ENCODE measurements at regions not wholly inside any gene's neighbourhood (a gene's known extent, or its start where the extent isn't known, plus 50 kb on each side); places are given as distances from the start of the nearest gene placed in this dataset.
"Not testable (repeated sequence)": the region's sequence is repeated elsewhere in the genome, so short reads cannot be mapped to it uniquely, and the experiment has no call there.

DNA sequence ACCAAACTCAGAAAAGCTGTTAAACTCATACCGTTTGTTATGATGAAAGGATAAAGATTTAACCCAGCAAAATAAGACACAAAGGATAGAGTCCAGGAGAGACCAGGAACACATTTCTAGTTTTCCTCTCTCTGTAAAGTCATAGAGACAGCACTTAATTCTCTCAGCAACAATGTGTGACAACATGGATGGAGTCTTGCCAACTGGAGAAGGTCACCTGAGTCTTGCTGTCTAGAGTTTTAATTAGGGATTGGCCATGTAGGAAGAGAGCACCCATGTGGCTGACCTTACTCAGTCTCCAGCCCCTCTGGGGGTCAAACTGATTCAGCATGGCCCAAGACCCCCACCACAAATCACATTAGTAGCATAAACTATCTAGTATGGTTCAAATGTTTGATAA lies 151.0 kb upstream of the ATF7IP start:
- no peak for DNase-seq

DNA sequence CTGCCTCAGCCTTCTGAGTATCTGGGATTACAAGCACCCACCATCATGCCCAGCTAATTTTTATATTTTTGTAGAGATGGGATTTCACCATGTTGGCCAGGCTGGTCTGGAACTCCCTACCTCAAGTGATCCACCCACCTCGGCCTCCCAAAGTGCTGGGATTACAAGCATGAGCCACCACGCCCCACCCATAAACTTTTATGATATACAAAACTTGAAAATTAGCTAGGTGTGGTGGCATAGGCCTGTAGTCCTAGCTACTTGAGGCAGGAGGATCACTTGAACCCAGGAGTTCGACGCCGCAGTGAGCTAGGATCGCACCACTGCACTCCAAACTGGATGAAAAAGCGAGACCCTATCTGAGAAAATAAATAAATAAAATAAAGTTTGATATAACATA lies 149.5 kb upstream of the ATF7IP start:
- DNase-seq = not testable (repeated sequence)

DNA sequence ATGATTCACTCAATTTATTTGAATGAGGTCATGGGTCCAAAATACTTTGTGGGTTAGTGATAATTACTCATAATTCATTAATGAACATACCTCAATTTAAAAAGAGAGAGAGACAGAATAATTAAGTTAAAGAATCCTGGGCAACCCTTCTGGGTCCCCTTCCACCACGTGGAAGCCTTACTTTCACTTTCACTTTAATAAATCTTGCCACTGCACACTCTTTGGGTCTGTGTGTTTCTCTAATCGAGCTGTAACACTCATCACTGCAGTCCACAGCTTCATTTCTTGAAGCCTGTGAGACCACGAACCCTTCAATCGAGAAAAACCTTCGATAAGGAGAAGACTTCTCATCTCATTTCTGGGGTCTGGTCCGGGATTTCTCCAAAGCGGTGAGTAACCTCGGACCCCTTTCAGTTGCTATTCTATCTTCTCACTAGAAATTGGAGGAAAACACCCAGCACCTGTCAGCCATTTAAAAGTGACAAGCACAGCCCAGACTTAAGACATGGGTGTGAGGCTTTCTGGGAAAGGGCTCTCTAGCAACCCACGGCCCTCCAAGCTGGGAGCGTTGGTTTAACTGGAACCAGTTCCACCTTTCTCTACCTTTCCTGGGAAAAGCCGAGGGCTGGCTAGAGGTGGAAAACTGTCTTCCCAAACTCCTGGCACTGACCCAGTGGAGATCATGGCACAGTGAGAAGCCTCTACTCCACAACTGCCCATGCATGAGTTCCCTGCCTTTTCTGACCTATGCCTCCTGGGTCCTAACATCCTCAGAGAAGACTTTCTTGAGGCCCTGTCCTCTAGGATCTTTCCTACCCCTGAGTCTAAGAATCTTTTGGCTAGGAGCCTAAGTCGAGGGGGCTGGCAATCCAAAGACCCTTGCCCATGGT lies 148.8 kb upstream of the ATF7IP start:
- no peak for DNase-seq

DNA sequence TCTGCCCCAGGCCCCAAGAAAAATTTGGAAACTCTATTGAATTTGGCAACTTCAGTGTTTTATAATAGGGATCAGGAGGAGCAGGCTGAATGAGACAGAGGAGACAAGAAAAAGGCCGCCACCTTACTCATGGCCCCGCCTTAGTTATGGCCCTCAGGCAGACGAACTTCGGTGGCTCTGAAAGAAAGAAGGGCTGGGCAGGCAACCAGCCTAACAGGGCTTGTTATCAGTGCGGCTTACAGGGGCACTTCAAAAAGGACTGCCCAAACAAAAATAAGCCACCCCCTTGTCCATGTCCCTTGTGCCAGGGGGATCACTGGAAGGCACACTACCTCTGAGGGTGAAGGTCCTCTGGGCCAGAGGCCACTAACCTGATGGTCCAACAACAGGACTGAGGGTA lies 146.3 kb upstream of the ATF7IP start:
- no peak for DNase-seq

DNA sequence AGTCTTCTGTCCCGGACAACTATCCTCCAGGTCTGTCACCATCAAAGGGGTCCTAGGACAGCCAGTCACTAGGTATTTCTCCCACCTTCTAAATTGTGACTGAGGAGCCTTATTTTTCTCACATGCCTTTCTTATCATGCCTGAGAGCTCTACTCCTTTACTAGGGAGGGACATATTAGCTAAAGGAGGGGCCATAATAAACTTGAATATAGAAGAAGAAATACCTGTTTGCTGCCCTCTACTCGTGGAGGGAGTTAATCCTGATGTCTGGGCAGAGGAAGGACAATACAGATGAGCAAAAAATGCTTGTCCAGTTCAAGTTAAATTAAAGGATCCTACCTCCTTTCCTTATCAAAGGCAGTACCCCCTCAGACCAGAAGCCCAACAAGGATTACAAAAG lies 145.8 kb upstream of the ATF7IP start:
- DNase-seq = not testable (repeated sequence)

DNA sequence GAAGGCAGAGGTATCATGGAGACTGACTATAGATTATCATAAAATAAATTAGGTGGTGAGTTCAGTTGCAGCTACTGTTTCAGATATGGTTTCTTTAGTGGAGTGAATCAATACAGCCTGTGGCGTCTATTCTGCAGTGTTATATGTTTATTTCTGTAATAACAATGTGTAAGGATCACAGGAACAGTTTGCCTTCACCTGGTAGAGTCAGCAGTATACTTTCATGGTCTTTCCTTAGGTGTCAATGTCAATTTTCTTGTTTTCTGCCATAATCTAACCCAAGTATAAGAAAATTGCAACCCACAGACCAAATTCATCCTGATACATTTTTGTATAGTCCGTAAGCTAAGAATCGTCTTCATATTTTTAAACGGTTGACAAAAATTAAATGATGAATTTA lies 140.4 kb upstream of the ATF7IP start:
- DNase-seq = no peak

DNA sequence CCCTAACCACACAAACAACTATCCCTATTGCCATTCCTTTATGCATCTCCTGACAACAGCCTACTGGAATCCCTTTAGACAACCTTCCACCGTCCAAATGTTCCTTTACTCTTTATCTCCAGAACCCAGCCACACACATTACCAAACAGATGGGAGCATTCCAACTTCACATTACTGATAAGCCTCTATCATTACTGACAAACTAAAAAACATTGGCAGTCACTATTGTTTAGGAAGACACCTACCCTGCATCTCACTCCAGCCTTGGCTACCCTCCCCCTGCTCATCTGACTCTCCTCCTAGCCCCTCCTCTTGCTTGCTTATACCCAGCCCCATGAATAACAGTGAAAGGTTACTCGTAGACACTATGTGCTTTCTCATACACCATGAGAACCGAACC lies 130.3 kb upstream of the ATF7IP start:
- DNase-seq = not testable (repeated sequence)

DNA sequence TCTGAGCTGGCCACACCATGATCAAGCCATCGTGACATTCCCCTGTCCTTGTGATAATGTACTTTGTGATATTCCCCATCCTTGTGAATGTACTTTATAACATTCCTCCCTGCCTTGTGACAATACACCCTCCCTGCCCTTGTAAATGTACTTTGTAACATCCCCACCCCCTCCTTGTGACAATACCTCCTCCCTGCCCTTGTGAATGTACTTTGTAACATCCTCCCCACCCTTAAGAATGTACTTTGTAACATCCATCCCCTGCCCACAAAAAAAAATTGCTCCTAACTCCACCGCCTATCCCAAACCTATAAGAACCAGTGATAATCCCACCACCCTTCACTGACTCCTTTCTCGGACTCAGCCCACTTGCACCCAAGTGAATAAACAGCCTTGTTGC lies 128.8 kb upstream of the ATF7IP start:
- not testable (repeated sequence) for DNase-seq

DNA sequence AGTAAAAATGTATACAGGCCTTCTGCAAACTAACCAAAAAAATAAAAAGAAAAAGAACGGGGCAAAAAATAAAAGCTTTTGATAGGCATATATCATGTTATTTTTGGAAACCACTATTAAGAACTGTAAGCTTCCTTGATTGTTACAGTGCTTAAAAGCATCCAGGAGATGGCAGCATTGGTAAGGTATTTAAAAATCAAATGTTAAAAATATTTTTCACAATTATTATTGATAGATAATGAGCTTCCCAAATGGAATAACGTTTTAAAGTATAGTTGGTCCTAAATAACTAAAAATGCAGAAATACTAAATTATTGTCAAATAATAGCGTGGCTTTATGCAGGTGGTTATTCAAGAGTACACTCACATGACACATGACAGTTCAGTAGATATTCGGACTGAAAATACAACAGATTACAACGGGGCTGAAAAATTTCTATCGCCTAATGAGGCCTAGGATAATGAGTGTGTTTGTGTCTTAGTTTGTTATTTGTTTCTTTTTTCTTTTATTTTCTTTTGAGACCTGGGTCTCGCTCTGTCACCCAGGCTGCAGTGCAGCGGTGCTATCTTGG lies 127.2 kb upstream of the ATF7IP start:
- no peak for DNase-seq

DNA sequence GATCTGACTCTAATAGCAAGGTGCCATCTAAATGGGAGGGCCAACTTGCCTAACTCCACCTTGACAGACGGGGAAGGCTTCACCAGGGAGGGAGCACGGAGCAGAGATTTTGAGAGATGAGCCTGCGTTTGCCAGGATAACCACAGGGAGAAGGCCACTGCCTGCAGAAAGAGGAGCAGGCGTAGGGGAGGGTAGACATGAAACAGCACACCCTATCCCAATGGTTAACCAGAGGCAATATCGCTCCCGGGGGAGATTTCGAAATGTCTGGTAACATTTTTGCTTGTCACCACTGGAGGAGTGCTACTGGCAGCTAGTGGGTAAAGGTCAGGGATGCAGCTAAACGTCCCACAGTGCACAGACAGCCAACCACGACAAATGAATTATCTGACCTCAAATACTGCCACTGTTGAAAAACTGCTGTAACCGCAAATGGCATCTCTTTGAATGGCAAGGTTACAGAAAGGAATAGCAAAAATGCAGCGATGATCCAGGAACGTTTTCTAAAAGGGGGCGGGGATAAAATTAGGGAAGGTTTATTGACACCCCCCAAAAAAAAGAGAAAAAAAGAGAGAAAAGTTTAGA lies 126.0 kb upstream of the ATF7IP start:
- DNase-seq = no peak

DNA sequence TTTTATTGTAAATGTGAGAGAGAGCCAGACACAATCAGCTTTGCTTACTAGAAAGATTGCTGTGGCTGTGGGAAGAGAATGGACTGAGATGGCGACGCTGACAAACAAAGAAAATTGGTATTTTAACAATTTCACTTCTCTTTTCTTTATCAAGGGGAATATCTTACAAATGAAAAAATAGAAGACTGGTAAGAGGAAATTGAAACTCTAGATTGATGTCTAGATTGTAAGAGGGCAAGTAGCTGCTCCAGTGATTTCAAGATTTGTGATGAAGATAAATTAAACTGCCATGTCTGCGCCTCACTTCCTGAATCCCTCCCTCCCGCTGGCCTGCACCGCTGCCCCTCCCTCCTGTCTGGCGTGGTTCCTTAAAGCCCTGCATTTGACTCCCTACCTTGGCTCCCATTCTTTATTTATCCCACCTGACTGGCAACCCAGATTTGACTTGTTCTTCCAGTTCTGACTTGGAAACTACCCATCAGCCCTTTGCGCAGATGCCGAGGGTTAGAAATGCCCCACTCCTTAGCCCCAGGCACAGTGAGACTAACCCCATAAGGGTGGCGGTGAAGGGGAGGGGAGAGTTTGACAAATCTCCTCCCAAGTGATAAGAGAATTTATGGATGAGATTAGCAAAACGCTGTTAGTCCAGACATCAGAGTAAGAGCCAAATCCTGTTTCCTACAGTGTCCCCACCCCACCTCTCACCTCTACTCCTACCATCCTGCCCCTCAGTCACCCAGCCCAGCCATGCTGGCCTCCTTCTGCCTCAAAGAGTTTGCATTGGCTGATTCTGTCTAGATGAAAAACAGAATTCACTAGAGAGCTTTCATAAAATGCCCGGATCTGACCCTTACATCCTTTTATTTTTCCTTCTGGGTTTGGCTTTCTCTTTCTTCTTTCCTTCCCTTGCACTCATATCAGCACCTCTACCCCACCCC lies 125.3 kb upstream of the ATF7IP start:
- no peak for DNase-seq

DNA sequence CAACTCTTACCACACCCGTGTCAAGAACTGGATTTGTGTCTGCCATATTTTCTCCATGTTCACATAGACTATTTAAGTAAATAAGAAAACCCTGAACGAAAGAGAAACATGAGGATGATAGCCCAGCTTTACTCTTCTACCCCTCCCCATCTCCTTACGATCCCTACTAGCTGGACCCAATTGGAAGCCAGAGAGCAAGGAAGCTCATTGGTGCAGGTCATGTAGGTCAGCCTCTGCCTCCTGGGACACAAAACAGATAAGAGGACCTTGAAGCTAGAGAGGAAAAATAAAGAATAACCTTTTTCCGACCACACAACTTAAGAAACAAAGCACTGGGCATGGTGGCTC lies 124.6 kb upstream of the ATF7IP start:
- no peak for DNase-seq

DNA sequence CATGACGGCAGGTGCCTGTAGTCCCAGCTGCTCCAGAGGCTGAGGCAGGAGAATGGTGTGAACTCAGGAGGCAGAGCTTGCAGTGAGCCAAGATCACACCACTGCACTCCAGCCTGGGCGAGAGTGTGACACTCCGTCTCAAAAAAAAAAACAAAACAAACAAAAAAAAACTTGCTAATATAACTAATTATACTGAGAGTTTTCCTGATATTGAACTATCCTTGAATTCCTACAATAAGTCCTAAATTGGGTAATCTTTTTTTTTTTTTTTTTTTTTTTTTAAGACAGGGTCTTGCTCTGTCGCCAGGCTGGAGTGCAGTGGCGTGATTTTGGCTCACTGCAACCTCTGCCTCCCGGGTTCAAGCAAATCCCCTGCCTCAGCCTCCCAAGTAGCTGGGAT lies 122.7 kb upstream of the ATF7IP start:
- not testable (repeated sequence) for DNase-seq

DNA sequence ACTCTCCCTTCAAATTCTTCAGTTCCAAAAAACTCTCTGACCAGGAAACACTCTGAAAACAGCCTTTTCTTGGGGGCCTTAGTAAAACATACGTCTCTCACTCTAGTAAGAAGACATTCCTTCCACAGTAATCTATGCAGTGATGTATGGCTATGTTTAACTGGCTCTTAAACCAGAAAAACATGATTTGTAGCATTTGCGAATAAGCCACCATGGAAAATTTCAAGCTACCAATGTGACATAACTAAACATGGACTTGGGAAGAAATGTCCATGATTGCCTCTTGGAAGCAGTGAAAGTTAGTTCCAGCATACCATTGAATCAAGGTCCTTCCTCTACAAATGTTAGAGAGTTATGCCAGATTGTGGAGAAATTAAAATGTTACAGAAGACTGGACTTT lies 121.5 kb upstream of the ATF7IP start:
- no peak for DNase-seq

DNA sequence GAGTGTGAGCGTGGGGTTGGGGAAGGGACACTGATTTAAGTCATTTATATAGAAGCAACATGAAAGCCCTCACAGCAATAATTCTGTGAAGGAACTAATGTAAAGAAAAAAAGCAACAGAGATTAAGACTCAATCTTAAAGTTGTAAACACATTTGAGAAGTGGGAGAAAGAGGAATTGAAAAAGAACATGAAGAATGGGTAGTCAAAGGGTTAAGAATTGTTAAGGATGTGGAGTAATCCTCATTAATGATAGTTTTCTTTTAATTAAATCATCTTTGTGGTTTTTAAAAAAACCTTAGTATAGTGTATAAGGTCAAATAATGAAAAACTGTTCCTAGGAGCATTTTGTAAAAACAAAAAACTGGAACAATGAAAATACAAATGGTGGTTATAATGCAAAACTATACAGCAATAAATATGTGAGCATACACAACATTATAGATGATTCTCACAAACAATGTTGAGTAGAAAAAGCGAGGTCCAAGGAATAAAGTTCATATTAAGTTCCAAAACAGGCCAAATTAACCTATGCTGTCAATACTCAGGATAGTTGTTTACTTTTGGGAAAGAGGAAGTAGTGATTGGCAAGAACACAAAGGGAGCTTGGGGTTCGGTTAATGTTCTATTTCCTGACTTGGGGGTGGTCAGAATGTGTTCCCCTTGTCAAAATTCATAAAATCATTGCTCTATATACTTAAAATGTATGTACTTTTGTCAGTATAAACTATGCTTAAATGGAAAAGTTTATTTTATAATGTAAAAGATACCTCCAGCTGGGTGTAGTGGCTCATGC lies 120.4 kb upstream of the ATF7IP start:
- no peak for DNase-seq

DNA sequence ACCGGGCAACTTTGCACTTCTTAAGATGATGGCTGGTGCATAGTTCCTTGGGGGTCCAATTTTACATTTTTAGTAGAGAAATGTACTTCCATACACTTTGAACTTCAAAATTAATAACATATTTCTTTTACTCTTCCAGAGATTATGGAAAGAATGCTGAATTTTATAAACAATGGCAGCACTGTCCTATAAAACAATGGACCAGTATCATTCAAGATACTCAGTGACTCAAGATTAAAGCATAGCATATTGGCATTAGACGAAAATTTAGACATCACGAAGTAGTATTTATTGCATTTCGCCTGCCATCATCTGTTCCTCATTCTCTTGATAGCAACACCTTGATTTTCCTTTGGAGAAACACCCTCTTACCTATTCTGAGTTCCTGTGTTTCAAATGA lies 118.3 kb upstream of the ATF7IP start:
- DNase-seq = no peak

DNA sequence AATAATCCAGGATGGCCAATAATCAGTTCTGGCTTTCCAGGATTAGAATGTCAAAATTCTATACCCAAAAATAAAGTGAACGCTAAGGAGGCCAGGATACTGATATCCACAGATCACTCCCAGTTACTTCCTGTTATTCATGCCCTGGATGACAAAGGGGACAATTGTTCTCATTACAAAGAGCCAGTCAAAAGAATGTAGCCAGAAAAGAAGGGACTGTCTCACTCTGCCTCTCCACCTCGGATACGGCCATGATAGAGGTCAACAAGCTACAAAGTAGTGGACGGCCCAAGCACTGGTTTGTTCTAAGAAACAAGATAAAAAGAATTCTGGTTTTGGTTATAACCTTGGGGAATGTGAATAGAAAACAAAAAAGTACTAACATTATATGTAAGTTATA lies 116.1 kb upstream of the ATF7IP start:
- no peak for DNase-seq

DNA sequence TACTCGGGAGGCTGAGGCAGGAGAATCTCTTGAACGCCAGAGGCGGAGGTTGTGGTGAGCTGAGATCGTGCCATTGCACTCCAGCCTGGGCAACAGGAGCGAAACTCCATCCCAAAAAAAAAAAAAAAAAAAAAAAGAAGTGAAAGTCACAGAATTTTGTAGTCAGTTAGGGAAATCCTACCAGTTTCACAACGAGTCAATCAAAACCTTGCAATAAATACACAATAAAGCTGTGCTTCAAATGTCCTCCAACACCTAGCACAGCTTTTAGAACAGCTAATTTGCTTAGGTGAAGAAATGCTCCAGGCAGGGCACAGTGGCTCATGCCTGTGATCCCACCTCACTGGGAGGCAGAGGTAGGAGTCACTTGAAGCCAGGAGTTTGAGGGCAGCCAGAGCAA lies 112.8 kb upstream of the ATF7IP start:
- DNase-seq = no peak

DNA sequence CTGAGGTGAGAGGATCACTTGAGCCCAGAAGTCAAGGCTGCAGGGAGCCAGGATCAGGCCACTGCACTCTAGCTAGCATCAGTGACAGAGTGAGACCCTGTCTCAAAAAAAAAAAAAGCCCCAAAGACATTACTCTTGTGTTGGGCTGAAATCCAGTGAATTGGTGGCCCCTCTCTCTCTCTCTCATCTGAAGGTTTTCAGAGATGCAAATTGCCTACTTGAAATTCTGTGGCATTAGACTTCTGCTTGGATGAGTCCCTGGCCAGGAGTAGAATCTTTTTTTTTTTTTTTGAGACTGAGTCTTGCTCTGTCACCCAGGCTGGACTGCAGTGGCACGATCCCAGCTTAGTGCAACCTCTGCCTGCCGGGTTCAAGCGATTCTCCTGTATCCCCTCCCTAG lies 112.0 kb upstream of the ATF7IP start:
- DNase-seq = no peak

DNA sequence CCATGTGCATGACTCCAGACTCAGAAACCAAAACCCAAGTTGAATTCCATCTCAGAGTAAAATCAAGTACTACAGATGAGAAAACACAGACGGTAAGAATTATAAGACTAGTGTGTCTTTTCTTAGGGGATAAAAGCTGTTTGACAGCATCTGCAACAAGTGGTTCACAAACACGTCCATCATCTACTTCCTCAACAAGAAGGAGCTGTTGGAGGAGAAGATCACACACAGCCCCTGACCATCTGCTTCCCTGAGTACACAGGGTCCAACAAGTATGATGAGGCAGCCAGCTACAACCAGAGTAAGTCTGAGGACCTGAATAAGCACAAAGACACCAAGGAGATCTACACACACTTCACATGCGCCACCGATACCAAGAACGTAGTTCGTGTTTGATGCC lies 110.7 kb upstream of the ATF7IP start:
- DNase-seq = no peak

DNA sequence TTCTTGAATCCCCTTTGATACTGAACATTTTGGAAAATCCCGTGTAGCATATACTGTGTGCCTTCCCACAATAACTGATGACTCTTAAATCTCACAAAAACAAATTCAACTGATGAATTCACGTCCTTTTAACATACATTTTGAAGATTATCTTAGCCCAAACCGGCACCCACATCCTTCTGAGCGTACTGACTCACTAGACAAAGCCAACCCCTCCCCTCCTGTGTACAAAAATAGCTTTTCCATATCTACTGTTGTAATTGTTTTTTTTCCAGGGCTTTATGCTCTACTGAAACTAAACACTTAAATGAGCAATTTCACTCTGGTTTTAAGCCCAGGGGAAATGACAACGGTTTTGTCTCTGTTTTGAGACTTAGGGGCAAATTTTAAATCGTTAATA lies 109.4 kb upstream of the ATF7IP start:
- no peak for DNase-seq

DNA sequence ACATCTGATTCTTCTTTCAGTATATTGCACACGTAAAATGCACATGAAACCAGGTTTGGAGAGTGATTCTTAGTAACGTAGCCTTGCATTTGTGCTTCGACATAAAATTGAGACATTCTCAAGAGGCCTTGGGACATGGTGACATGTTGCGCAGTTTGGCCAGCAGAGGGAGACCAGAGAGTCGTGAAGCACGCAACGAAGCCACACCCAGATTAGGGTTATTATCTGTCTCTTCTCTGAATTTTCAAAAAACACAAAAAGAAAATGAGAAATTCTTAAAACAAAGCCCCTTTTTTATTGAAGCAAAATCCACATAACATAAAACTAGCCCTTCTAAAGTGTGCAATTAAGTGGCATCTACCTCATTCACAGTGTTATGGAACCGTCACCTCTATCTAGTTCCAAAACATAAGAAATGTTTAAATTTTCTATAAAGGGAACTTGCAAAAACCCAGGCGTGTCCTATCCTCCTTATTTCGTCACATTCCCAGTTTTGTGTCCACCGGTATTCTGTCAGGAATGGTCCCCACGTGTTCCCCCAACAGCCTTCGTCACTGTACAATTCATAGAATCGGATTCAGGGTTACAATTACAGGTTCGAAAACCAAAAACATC lies 108.8 kb upstream of the ATF7IP start:
- DNase-seq = peak; percentile 15

Data from NCI-H345 (cell line).